Endothelial cell (in vitro differentiated cells): ENCODE measurements at regions not wholly inside any gene's neighbourhood (a gene's known extent, or its start where the extent isn't known, plus 50 kb on each side); places are given as distances from the start of the nearest gene placed in this dataset.

Source experiments
- DNase-seq: peaks from one replicate; pipeline ENCODE4 v3.0.0; 2021; ENCODE audit warnings: low spot score
- H3K27ac Mint-ChIP-seq: one replicate; pipeline ENCODE4 v1.8.0; 2021; ENCODE audit warnings: mixed read lengths, inconsistent platforms; ENCODE audit not compliant: unreplicated experiment
- H3K27me3 Mint-ChIP-seq: one replicate; pipeline ENCODE4 v1.8.0; 2021; ENCODE audit warnings: mild to moderate bottlenecking, moderate library complexity, mixed read lengths, inconsistent platforms; ENCODE audit not compliant: unreplicated experiment
- H3K36me3 Mint-ChIP-seq: one replicate; pipeline ENCODE4 v1.8.0; 2021; ENCODE audit warnings: mild to moderate bottlenecking, low read depth, mixed read lengths, inconsistent platforms; ENCODE audit not compliant: unreplicated experiment
- H3K4me1 Mint-ChIP-seq: one replicate; pipeline ENCODE4 v1.8.0; 2021; ENCODE audit warnings: mild to moderate bottlenecking, mixed read lengths, inconsistent platforms; ENCODE audit not compliant: unreplicated experiment
- H3K4me3 Mint-ChIP-seq: one replicate; pipeline ENCODE4 v1.8.0; 2021; ENCODE audit warnings: mild to moderate bottlenecking, mixed read lengths, inconsistent platforms; ENCODE audit not compliant: unreplicated experiment
- H3K9me3 Mint-ChIP-seq: one replicate; pipeline ENCODE4 v1.8.0; 2021; ENCODE audit warnings: mixed read lengths, inconsistent platforms; ENCODE audit not compliant: unreplicated experiment
- TF ChIP-seq, protein P1 (sequence below): fragments of 200-600 bp; sonication (generic); IDR thresholded peaks from one replicate; pipeline ENCODE4 v1.5.0; 2021; ENCODE audit warnings: antibody characterized with exemption; ENCODE audit not compliant: unreplicated experiment

DNA sequence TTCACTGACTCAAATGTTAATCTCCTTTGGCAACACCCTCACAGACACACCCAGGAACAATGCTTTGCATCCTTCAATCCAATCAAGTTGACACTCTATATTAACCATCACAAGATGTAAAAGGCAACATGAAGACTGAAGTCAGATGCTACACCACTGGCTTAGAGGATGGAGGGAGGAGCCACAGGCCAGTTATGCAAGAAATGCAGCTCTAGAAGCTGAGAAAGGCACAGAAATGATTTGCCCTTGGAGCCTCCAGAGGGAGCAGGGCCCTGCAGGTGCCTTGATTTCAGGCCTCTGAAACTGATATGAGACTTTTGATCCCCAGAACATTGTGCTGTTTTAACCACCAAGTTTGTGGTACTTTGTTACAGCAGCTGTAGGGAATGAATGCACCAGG lies 276.3 kb downstream of the KCNS3 start:
- TF ChIP-seq, protein P1, sequence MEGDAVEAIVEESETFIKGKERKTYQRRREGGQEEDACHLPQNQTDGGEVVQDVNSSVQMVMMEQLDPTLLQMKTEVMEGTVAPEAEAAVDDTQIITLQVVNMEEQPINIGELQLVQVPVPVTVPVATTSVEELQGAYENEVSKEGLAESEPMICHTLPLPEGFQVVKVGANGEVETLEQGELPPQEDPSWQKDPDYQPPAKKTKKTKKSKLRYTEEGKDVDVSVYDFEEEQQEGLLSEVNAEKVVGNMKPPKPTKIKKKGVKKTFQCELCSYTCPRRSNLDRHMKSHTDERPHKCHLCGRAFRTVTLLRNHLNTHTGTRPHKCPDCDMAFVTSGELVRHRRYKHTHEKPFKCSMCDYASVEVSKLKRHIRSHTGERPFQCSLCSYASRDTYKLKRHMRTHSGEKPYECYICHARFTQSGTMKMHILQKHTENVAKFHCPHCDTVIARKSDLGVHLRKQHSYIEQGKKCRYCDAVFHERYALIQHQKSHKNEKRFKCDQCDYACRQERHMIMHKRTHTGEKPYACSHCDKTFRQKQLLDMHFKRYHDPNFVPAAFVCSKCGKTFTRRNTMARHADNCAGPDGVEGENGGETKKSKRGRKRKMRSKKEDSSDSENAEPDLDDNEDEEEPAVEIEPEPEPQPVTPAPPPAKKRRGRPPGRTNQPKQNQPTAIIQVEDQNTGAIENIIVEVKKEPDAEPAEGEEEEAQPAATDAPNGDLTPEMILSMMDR: no peak
- no peak overlapping the region for H3K27ac Mint-ChIP-seq
- H3K36me3 Mint-ChIP-seq: no peaks in the 10 kb centered on the region
- no peaks in the 10 kb centered on the region for H3K4me1 Mint-ChIP-seq
- no peaks in the 10 kb centered on the region for H3K9me3 Mint-ChIP-seq
- H3K4me3 Mint-ChIP-seq: no peak overlapping the region
- no peaks in the 10 kb centered on the region for H3K27me3 Mint-ChIP-seq
- no peak for DNase-seq

DNA sequence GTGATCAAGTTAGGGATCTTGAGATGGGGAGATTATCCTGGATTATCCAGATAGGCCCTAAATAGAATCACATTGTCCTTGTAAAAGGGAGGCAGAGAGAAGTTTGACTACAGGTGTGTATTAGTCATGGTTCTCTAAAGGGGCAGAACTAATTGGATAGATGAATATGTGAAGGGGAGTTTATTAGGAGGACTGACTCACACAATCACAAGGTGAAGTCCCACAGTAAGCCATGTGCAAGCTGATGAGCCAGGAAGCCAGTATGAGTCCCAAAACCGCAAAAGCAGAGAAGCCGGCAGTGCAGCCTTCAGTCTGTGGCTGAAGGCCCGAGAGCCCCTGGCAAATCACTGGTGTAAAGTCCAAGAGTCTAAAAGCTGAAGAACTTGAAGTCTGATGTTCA lies 275.8 kb downstream of the KCNS3 start:
- Mint-ChIP-seq H3K9me3 (no peaks in the 10 kb centered on the region), H3K4me1 (no peaks in the 10 kb centered on the region), H3K27me3 (no peaks in the 10 kb centered on the region), H3K27ac (no peak overlapping the region), H3K4me3 (no peak overlapping the region), H3K36me3 (no peaks in the 10 kb centered on the region)
- DNase-seq: no peak
- TF ChIP-seq, protein P1: no peak

DNA sequence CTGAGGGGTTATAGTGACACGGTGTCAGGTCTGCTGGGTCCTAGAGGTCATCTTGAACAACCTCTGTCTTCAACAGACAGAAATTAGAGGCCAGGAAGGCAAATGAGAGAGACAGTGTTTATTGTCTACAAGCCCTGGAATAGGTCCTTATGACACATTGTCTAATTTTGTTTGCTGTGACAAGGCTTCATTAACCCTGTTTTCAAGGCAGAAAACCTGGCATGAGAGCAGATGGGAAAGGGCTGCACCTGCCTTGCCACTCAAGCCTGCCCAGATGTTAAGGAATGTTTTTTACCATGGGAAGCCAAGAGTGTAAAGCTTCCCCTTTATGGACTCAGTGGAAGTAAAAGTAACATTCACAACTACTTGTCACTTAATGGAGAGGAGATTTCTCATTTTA lies 275.3 kb downstream of the KCNS3 start:
- Mint-ChIP-seq H3K4me1 (no peaks in the 10 kb centered on the region), H3K9me3 (no peaks in the 10 kb centered on the region), H3K4me3 (no peak overlapping the region), H3K27me3 (no peaks in the 10 kb centered on the region), H3K27ac (no peak overlapping the region), H3K36me3 (no peaks in the 10 kb centered on the region)
- DNase-seq: no peak
- TF ChIP-seq, protein P1: no peak

DNA sequence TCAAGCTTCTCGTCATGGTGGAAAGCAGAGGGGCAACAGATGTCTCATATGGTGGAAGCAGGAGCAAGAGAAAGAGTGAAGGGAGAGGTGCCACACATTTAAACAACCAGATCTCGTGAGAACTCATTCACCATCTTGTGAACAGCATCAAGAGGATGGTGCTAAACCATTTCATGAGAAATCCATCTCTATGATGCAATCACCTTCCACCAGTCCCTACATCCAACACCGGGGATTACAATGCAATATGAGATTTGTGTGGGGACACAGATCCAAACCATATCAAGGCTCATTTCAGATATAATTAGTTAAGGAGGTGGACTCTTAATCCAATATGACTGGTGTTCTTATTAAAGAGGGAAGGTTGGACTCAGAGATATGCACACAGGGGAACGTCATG lies 272.8 kb downstream of the KCNS3 start:
- H3K4me3 Mint-ChIP-seq: no peak overlapping the region
- no peaks in the 10 kb centered on the region for H3K36me3 Mint-ChIP-seq
- no peaks in the 10 kb centered on the region for H3K27me3 Mint-ChIP-seq
- DNase-seq: no peak
- no peak overlapping the region for H3K27ac Mint-ChIP-seq
- H3K4me1 Mint-ChIP-seq: no peaks in the 10 kb centered on the region
- no peaks in the 10 kb centered on the region for H3K9me3 Mint-ChIP-seq
- TF ChIP-seq, protein P1: no peak

DNA sequence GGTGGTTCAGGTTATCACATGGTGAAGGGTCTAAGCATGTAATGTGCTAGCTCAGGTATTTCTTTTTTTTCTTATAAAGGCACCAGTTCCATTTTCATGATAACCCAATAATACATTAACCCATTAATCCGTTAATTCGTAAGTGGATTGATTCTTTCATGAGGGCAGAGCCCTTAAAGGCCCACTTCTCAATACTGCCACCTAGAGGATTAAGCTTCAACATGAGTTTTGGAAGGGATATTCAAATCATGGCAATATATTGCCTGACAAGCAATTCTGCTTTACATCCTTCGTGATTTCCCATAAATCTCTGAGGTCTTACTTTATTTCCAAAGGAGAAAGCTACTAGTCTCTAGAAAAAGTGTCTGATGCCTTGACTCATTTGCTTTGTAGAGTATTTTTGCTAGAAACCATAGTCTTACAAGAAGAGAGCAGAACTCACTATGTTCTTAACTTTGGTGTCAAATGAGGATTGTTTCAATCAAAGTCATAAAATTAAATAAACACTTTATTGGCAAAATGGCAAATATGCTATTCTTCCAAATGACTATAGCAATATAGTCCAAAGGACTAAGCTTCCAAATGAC lies 271.3 kb downstream of the KCNS3 start:
- H3K36me3 Mint-ChIP-seq: no peaks in the 10 kb centered on the region

More for the DNA sequence above, 271.3 kb downstream of the KCNS3 start:
- no peak overlapping the region for H3K4me3 Mint-ChIP-seq
- H3K27me3 Mint-ChIP-seq: no peaks in the 10 kb centered on the region
- TF ChIP-seq, protein P1: peak; percentile 69
- H3K27ac Mint-ChIP-seq: no peak overlapping the region
- no peaks in the 10 kb centered on the region for H3K9me3 Mint-ChIP-seq
- H3K4me1 Mint-ChIP-seq: no peaks in the 10 kb centered on the region
- DNase-seq: no peak
